ENCODE measurements at regions not wholly inside any gene's neighbourhood (a gene's known extent, or its start where the extent isn't known, plus 50 kb on each side); places are given as distances from the start of the nearest gene placed in this dataset.

GRCh38 chr10:4481192-4481591 is 344.8 kb upstream of the AKR1E2 start:
- TF ChIP-seq, protein P1, sequence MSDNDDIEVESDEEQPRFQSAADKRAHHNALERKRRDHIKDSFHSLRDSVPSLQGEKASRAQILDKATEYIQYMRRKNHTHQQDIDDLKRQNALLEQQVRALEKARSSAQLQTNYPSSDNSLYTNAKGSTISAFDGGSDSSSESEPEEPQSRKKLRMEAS (IDR thresholded peaks at IDR 0.05), result no peak
- TF ChIP-seq REST (IDR thresholded peaks at IDR 0.05; ENCODE audit: low read depth), result no peak

All from Ishikawa (cell line).